HepG2 (cell line): ENCODE measurements at regions not wholly inside any gene's neighbourhood (a gene's known extent, or its start where the extent isn't known, plus 50 kb on each side); places are given as distances from the start of the nearest gene placed in this dataset.

ENCODE experiments used
- CEBPB ChIP-seq: IDR thresholded peaks from 2 replicates; pipeline ENCODE4 v1.6.1; 2011; ENCODE audit warnings: low read depth, low read length, improper control_type of control experiment, borderline replicate concordance
- DPF2 ChIP-seq: sonication (generic); formaldehyde crosslinking; IDR thresholded peaks from 2 replicates; pipeline ENCODE4 v1.4.0; 2020; ENCODE audit warnings: mild to moderate bottlenecking, low read depth, missing genetic modification reagents, borderline replicate concordance
- EZH2 ChIP-seq: conservative IDR thresholded peaks from 2 replicates; pipeline ENCODE4 v1.6.1; 2012; ENCODE audit warnings: mild to moderate bottlenecking, low read depth, low read length, moderate library complexity
- KAT7 ChIP-seq: IDR thresholded peaks from 2 replicates; pipeline ENCODE4 v1.6.1; 2018; ENCODE audit warnings: borderline replicate concordance, missing compliant biosample characterization
- KDM3A ChIP-seq: IDR thresholded peaks from 2 replicates; pipeline ENCODE4 v1.6.1; 2018; ENCODE audit warnings: low read depth, missing compliant biosample characterization
- KMT2A ChIP-seq: sonication (generic); formaldehyde crosslinking; IDR thresholded peaks from 2 replicates; pipeline ENCODE4 v1.4.0; 2020; ENCODE audit warnings: missing genetic modification reagents
- MAF1 ChIP-seq: sonication (generic); formaldehyde crosslinking; IDR thresholded peaks from 2 replicates; pipeline ENCODE4 v1.5.0; 2020; ENCODE audit warnings: missing genetic modification reagents, borderline replicate concordance
- MIER3 ChIP-seq: IDR thresholded peaks from 2 replicates; pipeline ENCODE4 v1.6.1; 2016; ENCODE audit warnings: missing compliant biosample characterization, borderline replicate concordance
- MXD1 ChIP-seq: sonication (generic); formaldehyde crosslinking; IDR thresholded peaks from 2 replicates; pipeline ENCODE4 v1.4.0; 2020; ENCODE audit warnings: mild to moderate bottlenecking, missing genetic modification reagents
- MXD4 ChIP-seq: IDR thresholded peaks from 2 replicates; pipeline ENCODE4 v1.6.1; 2016; ENCODE audit warnings: mild to moderate bottlenecking, missing biosample characterization, missing genetic modification reagents
- NBN ChIP-seq: fragments of 450-650 bp; conservative IDR thresholded peaks from 2 replicates; pipeline ENCODE4 v1.6.1; 2017
- PHF20 ChIP-seq: sonication (generic); formaldehyde crosslinking; IDR thresholded peaks from 2 replicates; pipeline ENCODE4 v1.5.0; 2020; ENCODE audit warnings: mild to moderate bottlenecking, missing genetic modification reagents
- SIN3A ChIP-seq: IDR thresholded peaks from 2 replicates; pipeline ENCODE4 v1.6.1; 2011; ENCODE audit warnings: low read depth, mild to moderate bottlenecking, control low read depth, low read length, borderline replicate concordance
- USF2 ChIP-seq, 2 experiments: sonication (generic) in 1 of 2; formaldehyde crosslinking in 1 of 2; IDR thresholded peaks; 2 replicates each; pipeline versions ENCODE4 v1.5.1 to v1.6.1; 2011 to 2020; ENCODE audit warnings: borderline replicate concordance in 1 of 2, low read depth in 1 of 2, low read length in 1 of 2, mild to moderate bottlenecking in 1 of 2, missing genetic modification reagents in 1 of 2, moderate library complexity in 1 of 2
- ZNF670 ChIP-seq: sonication (generic); formaldehyde crosslinking; IDR thresholded peaks from 2 replicates; pipeline ENCODE4 v1.8.0; 2022; ENCODE audit warnings: mild to moderate bottlenecking, missing genetic modification reagents, borderline replicate concordance
- ZNF724P ChIP-seq: sonication (generic); formaldehyde crosslinking; IDR thresholded peaks from 2 replicates; pipeline ENCODE4 v1.8.0; 2022; ENCODE audit warnings: missing genetic modification reagents, borderline replicate concordance
- ZNF776 ChIP-seq: sonication (generic); formaldehyde crosslinking; IDR thresholded peaks from 2 replicates; pipeline ENCODE4 v1.4.0; 2020; ENCODE audit warnings: mild to moderate bottlenecking, missing genetic modification reagents
- TF ChIP-seq, protein P1 (sequence below): sonication (generic); formaldehyde crosslinking; conservative IDR thresholded peaks from 2 replicates; pipeline ENCODE4 v1.8.0; 2022; ENCODE audit warnings: low read depth, missing genetic modification reagents
- TF ChIP-seq, protein P2 (sequence below): IDR thresholded peaks from 2 replicates; pipeline ENCODE4 v1.6.1; 2016; ENCODE audit warnings: mild to moderate bottlenecking
- TF ChIP-seq, protein P3 (sequence below): sonication (generic); formaldehyde crosslinking; IDR thresholded peaks from 2 replicates; pipeline ENCODE4 v1.4.0; 2020; ENCODE audit warnings: mild to moderate bottlenecking, missing genetic modification reagents
- TF ChIP-seq, protein P4 (sequence below): sonication (generic); formaldehyde crosslinking; IDR thresholded peaks from 2 replicates; pipeline ENCODE4 v1.5.0; 2020; ENCODE audit warnings: missing genetic modification reagents

DNA sequence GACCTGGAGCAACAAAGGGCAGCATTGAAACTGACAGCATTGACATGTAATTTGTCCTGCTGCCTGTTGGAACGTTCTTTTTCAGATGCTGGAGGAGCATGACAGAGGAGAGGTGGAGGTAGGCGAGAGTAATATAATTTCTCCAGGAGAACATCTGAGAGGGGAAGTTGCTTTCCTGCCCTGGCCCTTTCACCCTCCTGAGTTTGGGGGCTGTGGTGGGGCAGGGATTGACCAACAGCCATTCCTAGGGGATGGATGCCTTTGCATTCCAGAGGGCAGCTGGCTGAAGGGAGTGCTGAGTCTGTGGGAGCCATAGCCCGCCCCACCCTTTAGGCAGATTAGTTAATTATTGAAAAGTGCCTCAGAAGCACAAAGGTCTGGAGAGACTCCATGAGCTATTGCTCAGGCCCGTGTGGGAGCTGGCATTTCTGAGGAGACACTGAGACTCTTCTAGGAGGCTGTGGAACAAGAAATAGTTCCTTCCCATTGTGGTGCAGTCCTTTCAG is 73.5 kb downstream of the ARF6 start (continued):
- TF ChIP-seq MXD1 (CRISPR knock-in tag): no peak
- TF ChIP-seq, protein P1, sequence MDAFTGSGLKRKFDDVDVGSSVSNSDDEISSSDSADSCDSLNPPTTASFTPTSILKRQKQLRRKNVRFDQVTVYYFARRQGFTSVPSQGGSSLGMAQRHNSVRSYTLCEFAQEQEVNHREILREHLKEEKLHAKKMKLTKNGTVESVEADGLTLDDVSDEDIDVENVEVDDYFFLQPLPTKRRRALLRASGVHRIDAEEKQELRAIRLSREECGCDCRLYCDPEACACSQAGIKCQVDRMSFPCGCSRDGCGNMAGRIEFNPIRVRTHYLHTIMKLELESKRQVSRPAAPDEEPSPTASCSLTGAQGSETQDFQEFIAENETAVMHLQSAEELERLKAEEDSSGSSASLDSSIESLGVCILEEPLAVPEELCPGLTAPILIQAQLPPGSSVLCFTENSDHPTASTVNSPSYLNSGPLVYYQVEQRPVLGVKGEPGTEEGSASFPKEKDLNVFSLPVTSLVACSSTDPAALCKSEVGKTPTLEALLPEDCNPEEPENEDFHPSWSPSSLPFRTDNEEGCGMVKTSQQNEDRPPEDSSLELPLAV: no peak
- no peak for TF ChIP-seq ZNF776
- no peak for TF ChIP-seq NBN
- TF ChIP-seq ZNF724P (CRISPR knock-in tag): no peak
- no peak for TF ChIP-seq CEBPB
- no peak for TF ChIP-seq KAT7
- no peak for TF ChIP-seq ZNF670
- no peak for TF ChIP-seq USF2 (IDR thresholded peaks at IDR 0.05; ENCODE audit: low read depth, low read length)
- TF ChIP-seq USF2 (CRISPR knock-in tag; IDR thresholded peaks at IDR 0.05; ENCODE audit: borderline replicate concordance): no peak
- TF ChIP-seq EZH2: no peak
- no peak for TF ChIP-seq MAF1
- TF ChIP-seq, protein P2, sequence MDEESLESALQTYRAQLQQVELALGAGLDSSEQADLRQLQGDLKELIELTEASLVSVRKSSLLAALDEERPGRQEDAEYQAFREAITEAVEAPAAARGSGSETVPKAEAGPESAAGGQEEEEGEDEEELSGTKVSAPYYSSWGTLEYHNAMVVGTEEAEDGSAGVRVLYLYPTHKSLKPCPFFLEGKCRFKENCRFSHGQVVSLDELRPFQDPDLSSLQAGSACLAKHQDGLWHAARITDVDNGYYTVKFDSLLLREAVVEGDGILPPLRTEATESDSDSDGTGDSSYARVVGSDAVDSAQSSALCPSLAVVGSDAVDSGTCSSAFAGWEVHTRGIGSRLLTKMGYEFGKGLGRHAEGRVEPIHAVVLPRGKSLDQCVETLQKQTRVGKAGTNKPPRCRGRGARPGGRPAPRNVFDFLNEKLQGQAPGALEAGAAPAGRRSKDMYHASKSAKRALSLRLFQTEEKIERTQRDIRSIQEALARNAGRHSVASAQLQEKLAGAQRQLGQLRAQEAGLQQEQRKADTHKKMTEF (CRISPR knock-in tag): peak; percentile 78
- TF ChIP-seq KDM3A (CRISPR knock-in tag): no peak
- TF ChIP-seq MIER3 (CRISPR knock-in tag): no peak
- TF ChIP-seq KMT2A: no peak
- no peak for TF ChIP-seq DPF2 (CRISPR knock-in tag)
- TF ChIP-seq SIN3A: no peak
- TF ChIP-seq, protein P3, sequence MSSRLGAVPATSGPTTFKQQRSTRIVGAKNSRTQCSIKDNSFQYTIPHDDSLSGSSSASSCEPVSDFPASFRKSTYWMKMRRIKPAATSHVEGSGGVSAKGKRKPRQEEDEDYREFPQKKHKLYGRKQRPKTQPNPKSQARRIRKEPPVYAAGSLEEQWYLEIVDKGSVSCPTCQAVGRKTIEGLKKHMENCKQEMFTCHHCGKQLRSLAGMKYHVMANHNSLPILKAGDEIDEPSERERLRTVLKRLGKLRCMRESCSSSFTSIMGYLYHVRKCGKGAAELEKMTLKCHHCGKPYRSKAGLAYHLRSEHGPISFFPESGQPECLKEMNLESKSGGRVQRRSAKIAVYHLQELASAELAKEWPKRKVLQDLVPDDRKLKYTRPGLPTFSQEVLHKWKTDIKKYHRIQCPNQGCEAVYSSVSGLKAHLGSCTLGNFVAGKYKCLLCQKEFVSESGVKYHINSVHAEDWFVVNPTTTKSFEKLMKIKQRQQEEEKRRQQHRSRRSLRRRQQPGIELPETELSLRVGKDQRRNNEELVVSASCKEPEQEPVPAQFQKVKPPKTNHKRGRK: no peak
- TF ChIP-seq, protein P4, sequence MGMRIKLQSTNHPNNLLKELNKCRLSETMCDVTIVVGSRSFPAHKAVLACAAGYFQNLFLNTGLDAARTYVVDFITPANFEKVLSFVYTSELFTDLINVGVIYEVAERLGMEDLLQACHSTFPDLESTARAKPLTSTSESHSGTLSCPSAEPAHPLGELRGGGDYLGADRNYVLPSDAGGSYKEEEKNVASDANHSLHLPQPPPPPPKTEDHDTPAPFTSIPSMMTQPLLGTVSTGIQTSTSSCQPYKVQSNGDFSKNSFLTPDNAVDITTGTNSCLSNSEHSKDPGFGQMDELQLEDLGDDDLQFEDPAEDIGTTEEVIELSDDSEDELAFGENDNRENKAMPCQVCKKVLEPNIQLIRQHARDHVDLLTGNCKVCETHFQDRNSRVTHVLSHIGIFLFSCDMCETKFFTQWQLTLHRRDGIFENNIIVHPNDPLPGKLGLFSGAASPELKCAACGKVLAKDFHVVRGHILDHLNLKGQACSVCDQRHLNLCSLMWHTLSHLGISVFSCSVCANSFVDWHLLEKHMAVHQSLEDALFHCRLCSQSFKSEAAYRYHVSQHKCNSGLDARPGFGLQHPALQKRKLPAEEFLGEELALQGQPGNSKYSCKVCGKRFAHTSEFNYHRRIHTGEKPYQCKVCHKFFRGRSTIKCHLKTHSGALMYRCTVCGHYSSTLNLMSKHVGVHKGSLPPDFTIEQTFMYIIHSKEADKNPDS: no peak
- TF ChIP-seq PHF20 (CRISPR knock-in tag): no peak
- TF ChIP-seq MXD4: 0 out of 2 replicates have a peak, but pooled peaks have one; percentile 56
